Stimulated activated CD8-positive, alpha-beta memory T cell treated with anti-CD3 and anti-CD28 coated beads, Interleukin-15, amount 100 ng/mL, for 1 hour (primary cell): ENCODE measurements at regions not wholly inside any gene's neighbourhood (a gene's known extent, or its start where the extent isn't known, plus 50 kb on each side); places are given as distances from the start of the nearest gene placed in this dataset.
"Not testable (repeated sequence)": the region's sequence is repeated elsewhere in the genome, so short reads cannot be mapped to it uniquely, and the experiment has no call there.

ENCODE experiments used
- DNase-seq: peaks from one replicate; pipeline ENCODE4 v3.0.0-alpha.2; 2020; ENCODE audit warnings: low read depth

DNA sequence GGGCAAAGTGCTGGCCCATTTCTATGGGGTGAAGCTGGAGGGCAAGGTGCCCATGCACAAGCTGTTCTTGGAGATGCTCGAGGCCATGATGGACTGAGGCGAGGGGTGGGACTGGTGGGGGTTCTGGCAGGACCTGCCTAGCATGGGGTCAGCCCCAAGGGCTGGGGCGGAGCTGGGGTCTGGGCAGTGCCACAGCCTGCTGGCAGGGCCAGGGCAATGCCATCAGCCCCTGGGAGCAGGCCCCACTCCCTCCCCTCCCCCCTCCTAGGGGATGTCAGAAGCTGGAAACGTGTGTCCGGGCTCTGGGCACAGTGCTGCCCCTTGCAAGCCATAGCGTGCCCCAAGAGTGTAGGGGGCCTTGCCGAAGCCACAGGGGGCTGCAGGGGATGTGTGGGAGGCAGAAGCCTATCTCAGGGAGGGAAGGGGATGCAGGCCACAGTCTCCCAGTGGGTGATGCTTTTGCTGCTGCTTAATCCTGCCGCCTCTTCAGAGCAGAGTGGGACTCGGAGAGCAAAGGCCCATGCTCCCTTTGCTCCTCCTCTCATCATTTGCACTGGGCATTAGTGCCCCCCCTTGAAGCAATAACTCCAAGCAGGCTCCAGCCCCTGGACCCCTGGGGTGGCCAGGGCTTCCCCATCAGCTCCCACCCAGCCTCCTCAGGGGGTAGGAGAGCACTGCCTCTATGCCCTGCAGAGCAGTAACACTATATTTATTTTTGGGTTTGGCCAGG, 85.2 kb downstream of the MRPL57 start:
- not testable (repeated sequence) for DNase-seq

DNA sequence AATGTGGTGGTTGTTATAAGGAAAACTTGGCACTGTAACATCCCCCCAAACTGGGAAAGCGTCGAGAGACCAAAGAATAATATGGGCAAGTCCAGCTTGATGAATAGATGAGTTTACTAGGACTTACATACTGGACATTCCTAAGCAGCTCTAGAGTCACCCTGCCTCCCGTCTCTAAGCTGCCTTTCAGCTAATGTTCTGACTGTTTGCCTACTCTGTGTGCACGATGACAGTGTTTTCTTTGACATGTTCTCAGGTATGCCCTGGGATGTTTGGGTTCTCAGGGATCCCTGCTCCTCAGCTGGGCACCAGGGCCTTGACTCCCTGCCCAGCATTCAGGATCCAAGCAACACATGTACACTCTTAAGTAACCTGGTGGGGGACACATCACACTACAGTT, 87.5 kb downstream of the MRPL57 start:
- not testable (repeated sequence) for DNase-seq

GRCh38 chr13:21268485-21268884, 92.0 kb downstream of the MRPL57 start:
- not testable (repeated sequence) for DNase-seq

DNA sequence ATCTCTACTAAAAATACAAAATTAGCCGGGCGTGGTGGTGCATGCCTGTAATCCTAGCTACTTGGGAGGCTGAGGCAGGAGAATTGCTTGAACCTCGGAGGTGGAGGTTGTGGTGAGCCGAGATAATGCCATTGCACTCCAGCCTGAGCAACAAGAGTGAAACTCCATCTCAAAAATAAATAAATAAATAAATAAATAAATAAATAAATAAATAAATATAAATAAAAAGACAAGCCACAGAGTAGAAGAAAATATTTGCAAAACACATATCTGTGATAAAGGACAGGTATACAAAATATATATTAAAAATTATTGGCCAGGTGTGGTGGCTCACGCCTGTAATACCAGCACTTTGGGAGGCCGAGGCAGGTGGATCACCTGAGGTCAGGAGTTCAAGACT, 96.0 kb downstream of the MRPL57 start:
- DNase-seq = not testable (repeated sequence)

- DNase-seq = not testable (repeated sequence)
These were observed 98.0 kb downstream of the MRPL57 start for GRCh38 chr13:21274457-21274856.

- DNase-seq = no peak
These were observed 105.6 kb downstream of the MRPL57 start for GRCh38 chr13:21282065-21282464.

DNA sequence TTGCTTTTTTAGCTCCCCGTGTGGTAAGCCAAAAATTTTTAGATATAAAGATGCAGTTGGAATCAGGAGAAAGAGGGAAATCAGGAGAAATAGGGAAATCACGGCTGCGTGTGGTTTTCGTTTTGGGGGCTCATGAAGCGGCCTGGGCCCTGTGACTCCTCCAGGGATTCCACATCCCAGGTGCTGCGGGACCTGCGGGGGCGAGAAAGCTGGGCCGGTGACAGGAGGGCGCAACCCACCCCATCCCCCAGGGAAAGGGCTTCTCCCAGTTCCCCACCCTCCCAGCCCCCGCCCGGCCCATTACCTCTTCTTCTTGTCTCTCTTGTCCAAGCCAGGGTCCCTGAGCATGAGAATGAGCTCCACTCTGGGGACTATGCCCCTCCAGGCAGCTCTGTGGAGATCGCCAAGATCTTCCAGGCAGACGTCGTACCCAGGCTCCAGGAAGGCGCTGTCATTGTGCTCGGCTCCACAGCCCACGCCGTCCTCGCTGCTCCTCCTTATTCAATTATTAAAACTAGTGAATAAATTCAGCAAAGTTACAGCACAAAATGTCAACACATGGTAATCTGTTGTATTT, 111.0 kb downstream of the MRPL57 start:
- DNase-seq = no peak

DNA sequence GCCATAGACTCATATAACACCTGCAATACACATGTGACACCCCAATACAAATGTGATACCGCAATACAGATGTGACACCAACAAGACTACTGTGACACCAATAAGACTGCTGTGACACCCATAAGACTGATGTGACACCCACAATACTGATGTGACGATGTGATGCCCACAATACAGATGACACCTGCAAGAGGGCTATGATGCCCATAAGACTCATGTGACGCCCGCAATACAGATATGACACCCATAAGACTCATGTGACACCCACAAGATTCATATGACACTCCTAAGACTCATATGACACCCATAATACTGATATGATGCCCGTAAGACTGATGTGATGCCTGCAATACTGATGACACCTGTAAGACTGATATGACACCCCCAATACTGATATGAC, 113.0 kb downstream of the MRPL57 start:
- DNase-seq = no peak

DNA sequence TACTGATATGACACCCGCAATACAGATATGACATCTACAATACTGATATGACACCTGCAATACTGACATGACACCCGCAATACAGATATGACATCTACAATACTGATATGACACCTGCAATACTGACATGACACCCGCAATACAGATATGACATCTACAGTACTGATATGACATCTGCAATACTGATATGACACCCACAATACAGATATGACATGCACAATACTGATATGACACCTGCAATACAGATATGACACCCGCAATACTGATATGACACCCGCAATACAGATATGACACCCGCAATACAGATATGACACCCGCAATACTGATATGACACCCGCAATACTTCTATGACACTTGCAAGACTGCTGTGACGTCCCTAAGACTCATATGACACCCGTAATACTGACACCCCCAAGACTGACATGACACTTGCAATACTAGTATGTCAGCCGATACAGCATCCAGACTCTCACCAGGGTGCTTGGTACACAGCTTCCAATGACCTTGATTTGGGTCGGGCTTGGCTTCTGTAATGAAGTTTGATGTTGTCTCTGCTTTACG, 114.1 kb downstream of the MRPL57 start:
- not testable (repeated sequence) for DNase-seq

GRCh38 chr13:21291840-21292239, 115.4 kb downstream of the MRPL57 start:
- DNase-seq = no peak

GRCh38 chr13:21296991-21297390, 120.5 kb downstream of the MRPL57 start:
- DNase-seq = not testable (repeated sequence)

GRCh38 chr13:21297447-21297846, 121.0 kb downstream of the MRPL57 start:
- no peak for DNase-seq

- peak; percentile 59 for DNase-seq
These were observed 121.7 kb downstream of the MRPL57 start for GRCh38 chr13:21297914-21298831.

DNA sequence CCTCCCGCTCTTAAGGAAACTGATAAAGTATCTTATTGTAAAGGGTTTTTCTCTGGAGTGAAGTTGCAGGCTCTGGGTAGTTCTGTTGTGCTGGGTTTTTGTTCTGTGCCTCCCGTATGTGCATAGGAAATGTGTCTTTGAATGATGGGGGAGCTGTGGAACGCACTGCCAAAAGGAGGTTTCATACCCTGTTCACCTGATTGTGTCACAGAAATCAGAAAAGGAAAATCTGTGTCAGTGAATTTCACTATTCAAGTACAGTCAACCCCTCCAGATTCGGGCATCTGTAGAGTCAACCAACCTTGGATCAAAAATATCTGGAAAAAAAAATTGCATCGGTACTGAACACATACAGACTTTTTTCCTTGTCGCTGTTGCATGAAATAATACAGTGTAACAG, 127.8 kb downstream of the MRPL57 start:
- DNase-seq = no peak

DNA sequence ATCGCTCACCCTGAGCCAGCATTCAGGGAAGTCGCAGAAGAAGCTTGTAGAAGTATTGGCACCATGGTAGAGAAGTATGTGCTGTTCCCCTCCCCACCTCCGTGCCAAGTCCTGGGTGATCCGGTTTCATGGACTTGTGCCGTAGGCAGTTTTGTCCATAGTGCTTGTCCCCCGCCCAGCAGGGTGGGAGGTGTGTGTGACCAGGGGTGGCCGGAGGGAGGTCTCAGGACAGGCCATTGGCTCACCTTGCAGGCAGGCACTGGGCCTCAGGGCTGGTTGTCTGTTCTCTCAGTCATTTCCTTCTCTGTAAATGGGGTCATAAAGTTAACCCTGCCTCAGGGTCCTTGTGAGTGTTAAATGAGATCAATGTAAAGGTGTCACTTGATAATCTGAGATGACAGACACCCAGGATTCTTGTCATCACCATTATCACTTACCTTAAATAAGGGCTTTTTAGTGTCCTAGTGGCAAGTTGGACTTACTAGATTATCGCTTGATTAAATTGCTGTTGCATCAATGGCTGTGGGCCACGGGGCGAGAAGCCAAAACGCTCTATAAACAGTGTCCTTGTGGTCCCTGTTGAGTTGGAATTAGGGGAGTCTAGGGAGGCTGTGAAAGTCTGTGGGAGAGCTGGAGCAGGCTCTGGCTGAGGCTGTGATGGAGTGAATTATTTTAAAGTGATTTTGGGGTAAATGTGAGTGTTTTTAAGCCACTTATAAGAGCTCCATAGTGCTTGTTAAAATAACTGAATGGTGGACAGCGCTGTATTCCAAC, 130.0 kb downstream of the MRPL57 start:
- not testable (repeated sequence) for DNase-seq

DNA sequence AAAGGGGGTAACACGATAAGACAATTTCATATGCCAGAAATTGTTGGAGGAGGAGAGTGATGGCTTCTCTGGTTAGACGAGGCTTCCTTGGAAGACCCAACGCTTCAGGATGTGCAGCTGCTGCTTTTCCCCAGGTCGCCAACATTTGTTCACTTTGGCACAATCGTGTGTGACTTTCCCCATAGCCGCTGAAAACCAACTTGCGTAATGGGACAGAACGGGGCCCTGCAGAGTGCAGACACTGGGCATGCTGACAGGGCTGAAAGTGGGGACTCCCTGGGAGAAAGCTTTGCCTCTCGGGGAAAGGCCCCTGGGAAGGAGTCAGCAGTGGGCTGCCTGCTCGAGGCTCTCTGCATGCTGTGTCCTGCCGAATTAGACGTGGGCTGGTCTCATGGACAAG, 130.7 kb downstream of the MRPL57 start:
- not testable (repeated sequence) for DNase-seq

- no peak for DNase-seq
These were observed 132.4 kb downstream of the MRPL57 start for GRCh38 chr13:21308906-21309305.

- no peak for DNase-seq
These were observed 133.2 kb downstream of the MRPL57 start for GRCh38 chr13:21309542-21310172.

GRCh38 chr13:21310220-21310619, 133.8 kb downstream of the MRPL57 start:
- no peak for DNase-seq

GRCh38 chr13:21314976-21315375, 138.5 kb downstream of the MRPL57 start:
- not testable (repeated sequence) for DNase-seq

DNA sequence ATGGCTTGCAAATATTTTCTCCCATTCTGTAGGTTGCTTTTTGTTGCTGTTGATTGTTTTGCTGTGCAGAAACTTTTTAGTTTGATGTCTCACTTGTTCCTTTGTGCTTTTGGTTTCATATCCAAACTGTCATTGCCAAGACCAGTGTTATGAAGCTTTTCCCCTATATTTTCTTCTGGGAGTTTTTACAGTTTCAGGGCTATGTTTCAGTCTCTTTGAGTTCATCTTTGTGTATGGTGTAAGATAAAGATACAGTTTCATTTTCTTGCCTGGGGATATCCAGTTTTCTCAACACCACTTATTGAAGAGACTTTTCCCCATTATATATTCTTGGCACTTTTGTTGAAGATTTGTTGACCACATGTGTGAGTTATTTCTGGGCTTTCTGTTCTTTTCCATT, 139.9 kb downstream of the MRPL57 start:
- DNase-seq = no peak
